ENCODE measurements at regions not wholly inside any gene's neighbourhood (a gene's known extent, or its start where the extent isn't known, plus 50 kb on each side); places are given as distances from the start of the nearest gene placed in this dataset.

DNA sequence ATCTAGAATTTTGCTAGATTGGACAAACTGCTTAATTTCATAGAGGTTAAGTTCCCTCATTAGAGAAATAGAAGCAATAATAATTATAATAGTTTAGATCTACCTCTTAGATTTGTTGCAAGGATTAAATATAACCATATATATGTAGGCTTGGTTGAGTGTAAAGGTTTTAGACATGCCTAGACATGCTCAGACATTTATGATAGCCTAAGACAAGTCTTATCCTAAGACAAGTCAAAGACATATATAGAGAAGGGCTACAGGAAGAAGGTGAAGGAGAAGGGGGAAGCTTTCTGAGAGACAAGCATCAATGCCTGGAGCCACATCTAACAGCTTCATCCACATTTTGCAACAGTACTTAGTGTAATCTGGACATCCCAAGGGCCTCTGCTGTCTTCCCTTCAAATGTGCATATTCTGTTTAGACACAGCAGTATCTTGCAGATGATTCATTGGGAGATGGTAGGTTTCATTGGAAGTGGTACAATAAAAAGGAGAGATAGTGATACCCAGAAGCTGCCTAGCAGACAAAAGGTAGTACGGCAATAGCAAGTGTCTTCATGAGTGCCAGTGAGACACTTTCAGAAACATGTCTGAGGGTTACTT, 146.5 kb downstream of the HGF start:
- POLR2A ChIA-PET, result no interaction called here
- no peak overlapping the region for H3K4me3 Mint-ChIP-seq
- ATAC-seq, result no peak
- peaks cover 0 to 3% (median 0%) of the 10 kb centered on the region in 9 donors for H3K9me3 Mint-ChIP-seq
- no peaks in the 10 kb centered on the region for H3K27me3 Mint-ChIP-seq
- no peak overlapping the region for H3K27ac Mint-ChIP-seq
- no peaks in the 10 kb centered on the region for H3K36me3 Mint-ChIP-seq
- DNase-seq, result no peak
- H3K4me1 Mint-ChIP-seq, result no peaks in the 10 kb centered on the region

DNA sequence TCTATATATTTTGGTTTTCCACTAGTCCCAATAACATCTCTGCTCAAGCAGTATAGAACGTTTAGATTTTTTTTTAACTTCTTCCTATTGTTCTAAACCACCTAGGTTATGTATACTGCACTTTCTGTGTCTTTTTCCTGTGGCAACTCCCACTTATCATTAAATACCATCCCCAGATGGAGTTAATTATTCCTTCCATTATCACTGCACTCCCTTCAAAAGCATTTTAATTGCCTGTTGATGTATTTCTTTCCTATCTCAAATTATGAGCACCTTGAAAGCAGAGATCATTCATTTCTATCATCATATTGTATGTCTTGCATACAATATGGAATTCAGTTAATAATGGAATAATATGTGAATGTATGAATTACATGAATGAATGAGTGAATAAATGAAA, 148.0 kb downstream of the HGF start:
- H3K27ac Mint-ChIP-seq, result no peak overlapping the region
- ATAC-seq, result no peak
- DNase-seq, result no peak
- POLR2A ChIA-PET, result no interaction called here
- H3K4me3 Mint-ChIP-seq, result no peak overlapping the region
- H3K9me3 Mint-ChIP-seq, result peaks cover 0 to 3% (median 0%) of the 10 kb centered on the region in 9 donors
- no peaks in the 10 kb centered on the region for H3K36me3 Mint-ChIP-seq
- H3K27me3 Mint-ChIP-seq, result no peaks in the 10 kb centered on the region
- no peaks in the 10 kb centered on the region for H3K4me1 Mint-ChIP-seq

DNA sequence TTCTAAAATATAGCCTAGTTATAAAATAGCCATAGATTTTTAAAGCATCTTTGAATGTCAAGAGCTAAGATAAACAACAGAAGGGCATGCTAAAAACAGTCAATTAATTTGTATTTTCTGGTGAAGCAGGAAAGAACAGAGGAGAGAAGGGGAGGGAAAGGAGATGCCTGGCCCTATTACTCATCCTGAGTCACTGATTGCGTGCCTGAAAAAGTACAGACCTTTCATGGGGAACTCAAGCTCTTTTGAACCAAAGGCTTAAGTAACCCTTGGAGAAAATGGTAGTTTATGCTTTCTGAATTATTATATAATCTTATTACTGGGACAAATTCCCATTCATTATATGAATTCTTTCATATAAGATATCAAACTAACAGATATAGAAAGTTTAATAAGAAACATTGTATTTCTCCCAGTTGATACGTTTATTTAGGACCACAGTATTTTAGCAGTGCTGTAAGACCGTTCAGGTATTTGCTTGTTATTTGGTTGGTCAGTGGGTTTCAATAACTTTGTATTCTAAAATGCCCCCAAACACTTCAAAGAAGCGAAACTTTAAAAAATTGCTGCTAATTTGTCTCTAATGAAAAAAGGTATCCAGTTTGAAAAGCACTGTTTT, 151.3 kb downstream of the HGF start:
- ATAC-seq (no peak), DNase-seq (no peak)
- no peak overlapping the region for H3K27ac Mint-ChIP-seq
- H3K9me3 Mint-ChIP-seq, result peaks cover 0 to 4% (median 0%) of the 10 kb centered on the region in 9 donors
- POLR2A ChIA-PET, result no interaction called here
- H3K36me3 Mint-ChIP-seq, result no peaks in the 10 kb centered on the region
- H3K4me1 Mint-ChIP-seq, result no peaks in the 10 kb centered on the region
- no peak overlapping the region for H3K4me3 Mint-ChIP-seq
- no peaks in the 10 kb centered on the region for H3K27me3 Mint-ChIP-seq

DNA sequence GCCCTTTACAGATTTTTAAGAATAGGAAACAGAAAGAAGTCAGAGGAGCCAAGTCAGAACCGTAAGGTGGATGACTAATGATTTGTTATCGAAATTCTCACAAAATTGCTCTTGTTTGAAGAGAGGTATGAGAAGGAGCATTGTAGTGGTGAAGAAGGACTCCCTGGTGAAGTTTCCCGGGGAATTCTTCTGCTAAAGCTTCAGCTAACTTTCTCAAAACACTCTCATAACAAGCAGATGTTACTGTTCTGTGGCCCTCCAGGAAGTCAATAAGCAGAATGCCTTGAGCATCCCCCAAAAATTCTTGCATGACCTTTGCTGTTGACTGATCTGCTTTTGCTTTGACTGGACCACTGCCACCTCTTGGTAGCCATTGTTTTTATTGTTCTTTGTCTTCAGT, 152.9 kb downstream of the HGF start:
- ATAC-seq, result no peak
- H3K9me3 Mint-ChIP-seq, result peaks cover 0 to 9% (median 0%) of the 10 kb centered on the region in 9 donors

DNA sequence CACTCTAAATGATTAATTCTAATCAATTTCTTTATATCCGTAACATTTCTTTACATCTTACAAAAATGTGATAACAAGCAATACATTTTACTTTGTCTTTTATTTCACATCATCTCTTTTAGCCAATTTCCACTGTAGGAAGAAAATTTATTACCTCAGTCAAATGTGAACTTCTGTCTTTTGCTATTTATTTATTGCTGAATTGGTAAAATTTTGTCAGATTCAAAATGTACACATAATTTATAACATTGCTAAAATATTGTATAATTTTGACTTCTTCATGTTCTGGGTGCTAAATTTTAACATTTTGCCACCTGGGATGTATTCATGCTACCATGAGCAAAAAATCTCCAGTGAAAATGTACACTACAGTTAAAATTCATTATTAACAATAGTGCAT, 158.0 kb downstream of the HGF start:
- peaks cover 0 to 16% (median 0%) of the 10 kb centered on the region in 9 donors for H3K9me3 Mint-ChIP-seq
- no peaks in the 10 kb centered on the region for H3K27me3 Mint-ChIP-seq
- no peak overlapping the region for H3K4me3 Mint-ChIP-seq
- no peaks in the 10 kb centered on the region for H3K36me3 Mint-ChIP-seq
- ATAC-seq, result no peak
- H3K27ac Mint-ChIP-seq, result no peak overlapping the region
- DNase-seq, result no peak
- no peaks in the 10 kb centered on the region for H3K4me1 Mint-ChIP-seq
- POLR2A ChIA-PET, result no interaction called here

More for the DNA sequence above, 152.9 kb downstream of the HGF start:
- no peak for DNase-seq
- POLR2A ChIA-PET, result no interaction called here
- H3K4me1 Mint-ChIP-seq, result no peaks in the 10 kb centered on the region
- no peak overlapping the region for H3K4me3 Mint-ChIP-seq
- H3K27ac Mint-ChIP-seq, result no peak overlapping the region
- no peaks in the 10 kb centered on the region for H3K36me3 Mint-ChIP-seq
- no peaks in the 10 kb centered on the region for H3K27me3 Mint-ChIP-seq

DNA sequence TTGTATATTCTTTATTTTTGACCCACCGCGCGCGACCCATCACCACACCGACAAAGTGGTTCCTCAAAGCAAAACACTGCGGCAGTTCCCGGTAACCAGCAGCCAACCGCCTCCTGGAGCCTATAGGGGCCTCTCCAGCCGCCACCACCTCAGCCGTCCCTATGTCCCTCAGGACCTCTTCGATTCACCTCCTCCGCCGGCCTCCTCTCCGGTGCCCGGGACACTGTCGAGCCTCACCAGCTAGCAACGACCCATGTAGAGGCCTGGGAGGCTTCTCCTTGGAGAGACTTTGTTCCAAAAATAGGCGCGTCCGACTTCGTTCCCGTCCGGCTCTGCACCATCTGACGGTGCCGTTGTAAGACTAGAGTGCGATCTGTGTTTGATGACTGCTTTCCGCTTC, 158.8 kb downstream of the HGF start:
- Mint-ChIP-seq H3K4me3 (no peak overlapping the region), H3K36me3 (no peaks in the 10 kb centered on the region)

DNA sequence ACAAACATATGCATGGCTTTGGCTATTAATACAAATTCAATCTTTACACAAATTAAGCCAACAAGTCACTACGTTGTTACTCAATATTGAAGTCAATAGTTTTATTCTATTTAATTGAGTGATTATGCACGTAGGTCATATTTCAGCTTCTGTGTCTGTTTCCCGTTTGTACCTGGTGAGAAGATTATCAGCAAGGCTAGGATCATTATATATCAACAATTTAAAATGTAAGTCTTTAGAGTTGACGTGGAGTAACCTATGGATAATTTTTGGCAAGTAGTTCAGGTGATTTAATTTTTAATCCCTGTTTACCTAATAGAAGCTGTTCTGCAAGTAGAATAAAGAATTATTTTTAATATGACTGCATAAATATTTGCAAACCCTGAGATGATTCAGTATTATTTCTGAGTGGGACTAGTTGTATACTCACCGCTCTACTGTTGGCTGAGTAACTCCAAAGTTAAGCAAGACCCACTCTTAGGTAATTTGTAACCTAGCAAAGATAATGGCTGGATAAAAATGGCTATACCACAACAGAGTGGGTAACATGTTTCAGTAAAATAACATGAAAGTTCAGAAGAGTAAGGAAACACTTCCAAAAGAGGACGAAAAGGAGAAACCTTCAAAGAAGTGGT, 161.0 kb downstream of the HGF start:
- H3K27me3 Mint-ChIP-seq, result no peaks in the 10 kb centered on the region
- H3K9me3 Mint-ChIP-seq, result peaks cover 0 to 16% (median 0%) of the 10 kb centered on the region in 9 donors
- H3K4me1 Mint-ChIP-seq, result no peaks in the 10 kb centered on the region
- H3K27ac Mint-ChIP-seq, result no peak overlapping the region
- POLR2A ChIA-PET, result no interaction called here
- DNase-seq, result no peak
- ATAC-seq, result no peak
- no peak overlapping the region for H3K4me3 Mint-ChIP-seq
- no peaks in the 10 kb centered on the region for H3K36me3 Mint-ChIP-seq

More for the DNA sequence above, 158.8 kb downstream of the HGF start:
- Mint-ChIP-seq H3K27ac (no peak overlapping the region), H3K9me3 (peaks cover 0 to 16% (median 0%) of the 10 kb centered on the region in 9 donors), H3K27me3 (no peaks in the 10 kb centered on the region), H3K4me1 (no peaks in the 10 kb centered on the region)
- ATAC-seq, result no peak
- POLR2A ChIA-PET, result no interaction called here
- DNase-seq, result no peak

DNA sequence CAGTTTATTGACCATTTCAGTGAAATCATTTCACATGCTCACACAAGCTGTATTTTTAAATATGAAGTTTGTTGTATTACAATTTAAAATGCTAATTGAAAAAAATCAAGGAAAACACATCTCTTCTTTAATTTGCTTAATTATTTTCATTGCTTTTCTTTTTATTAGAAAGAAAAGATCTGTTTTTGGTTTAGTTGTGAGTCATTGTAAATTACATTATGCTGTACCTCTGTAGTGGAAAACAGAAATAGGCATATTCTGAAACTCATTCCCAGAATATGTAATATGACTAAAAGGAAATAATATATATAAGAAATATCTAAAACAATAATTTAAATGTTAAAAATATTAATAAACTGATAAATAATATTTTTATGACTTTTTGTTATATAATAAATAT, 161.9 kb downstream of the HGF start:
- Mint-ChIP-seq H3K4me3 (no peak overlapping the region), H3K4me1 (no peaks in the 10 kb centered on the region), H3K36me3 (no peaks in the 10 kb centered on the region), H3K27me3 (no peaks in the 10 kb centered on the region), H3K9me3 (peaks cover 0 to 16% (median 0%) of the 10 kb centered on the region in 9 donors), H3K27ac (no peak overlapping the region)
- DNase-seq (no peak), ATAC-seq (no peak)
- POLR2A ChIA-PET, result no interaction called here

DNA sequence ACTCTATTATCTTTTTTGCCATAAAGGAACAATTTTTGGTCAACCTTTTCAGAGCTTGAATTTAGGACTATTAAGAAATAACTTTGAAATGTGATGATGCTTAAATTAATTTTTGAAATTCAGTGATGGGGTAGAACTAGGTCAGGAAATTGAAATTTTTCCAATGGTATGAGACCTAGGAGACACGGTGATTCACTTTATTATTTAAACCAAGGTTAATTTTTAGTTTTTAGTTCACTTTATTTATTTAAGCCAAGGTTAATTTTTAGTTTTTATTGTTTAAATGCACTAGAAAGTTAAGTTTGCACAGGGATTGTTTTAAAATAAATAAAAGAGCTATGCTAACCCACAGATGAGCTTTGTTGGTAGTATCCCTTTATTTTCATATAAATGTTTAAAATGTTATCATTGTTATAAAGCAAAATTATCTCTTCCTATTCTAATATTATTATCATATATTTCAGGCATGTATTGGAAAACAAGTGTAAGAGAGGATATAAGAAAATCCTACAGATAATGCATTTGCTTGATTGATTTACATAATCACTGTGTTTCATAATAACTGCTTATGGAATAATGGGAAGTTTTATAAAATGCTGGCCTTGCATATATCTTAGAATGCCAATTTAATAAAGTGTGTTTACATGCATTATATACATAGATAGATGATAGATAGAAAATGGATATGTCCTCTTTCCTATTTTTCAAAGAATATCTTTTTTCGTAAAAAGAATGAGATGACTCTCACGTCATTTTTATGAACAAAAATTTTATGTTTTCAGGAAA, 163.6 kb downstream of the HGF start:
- no peak for DNase-seq
- POLR2A ChIA-PET, result no interaction called here
- Mint-ChIP-seq H3K9me3 (peaks cover 0 to 5% (median 0%) of the 10 kb centered on the region in 9 donors), H3K4me1 (no peaks in the 10 kb centered on the region), H3K36me3 (no peaks in the 10 kb centered on the region), H3K27me3 (no peaks in the 10 kb centered on the region), H3K27ac (no peak overlapping the region), H3K4me3 (no peak overlapping the region)
- ATAC-seq, result no peak

DNA sequence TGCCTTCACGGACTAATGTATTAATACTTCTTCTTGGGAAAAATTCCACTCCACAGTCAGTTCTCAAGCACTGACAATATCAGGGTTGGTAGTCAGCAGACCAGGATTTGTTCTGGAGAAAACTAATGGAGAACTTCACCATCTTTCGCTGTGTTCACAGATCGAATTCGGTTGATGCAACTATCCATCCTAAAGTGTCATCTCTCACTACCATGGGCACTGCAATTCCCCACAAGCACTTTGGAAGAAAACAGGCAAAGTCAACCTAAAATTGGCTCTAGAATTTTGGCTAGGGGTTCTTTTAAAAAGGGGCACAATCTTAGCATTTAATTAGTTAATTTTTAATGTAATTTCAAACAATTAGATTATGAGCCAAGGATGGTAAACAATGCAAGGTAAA, 164.4 kb downstream of the HGF start:
- ATAC-seq, result no peak
- peaks cover 0 to 5% (median 0%) of the 10 kb centered on the region in 9 donors for H3K9me3 Mint-ChIP-seq

DNA sequence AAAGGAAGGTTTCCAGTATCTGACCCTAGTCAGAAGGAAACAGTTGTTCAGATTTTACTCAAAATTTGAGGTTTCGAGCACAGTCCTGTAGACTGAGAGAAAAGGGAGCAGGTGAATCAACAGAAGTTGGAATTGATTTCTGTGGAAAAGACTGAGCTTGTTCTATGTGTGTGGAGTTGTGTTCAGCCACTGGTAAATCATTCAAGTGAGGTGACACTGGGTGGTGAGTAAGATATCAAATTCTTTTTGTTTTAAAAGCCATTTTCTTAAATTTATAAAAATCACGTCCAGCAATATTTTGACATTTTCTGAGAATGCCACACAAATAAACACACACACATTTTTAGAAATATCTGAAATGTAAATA, 165.1 kb downstream of the HGF start:
- H3K36me3 Mint-ChIP-seq, result no peaks in the 10 kb centered on the region
- no peak for DNase-seq
- H3K9me3 Mint-ChIP-seq, result peaks cover 0 to 6% (median 0%) of the 10 kb centered on the region in 9 donors
- no peaks in the 10 kb centered on the region for H3K4me1 Mint-ChIP-seq
- H3K27ac Mint-ChIP-seq, result no peak overlapping the region
- POLR2A ChIA-PET, result no interaction called here
- peaks cover 0 to 3% (median 0%) of the 10 kb centered on the region in 5 donors for H3K27me3 Mint-ChIP-seq
- H3K4me3 Mint-ChIP-seq, result no peak overlapping the region
- no peak for ATAC-seq

More for the DNA sequence above, 164.4 kb downstream of the HGF start:
- no peak overlapping the region for H3K27ac Mint-ChIP-seq
- DNase-seq, result no peak
- peaks cover 0 to under 1% (median 0%) of the 10 kb centered on the region in 5 donors for H3K27me3 Mint-ChIP-seq
- no peaks in the 10 kb centered on the region for H3K4me1 Mint-ChIP-seq
- H3K4me3 Mint-ChIP-seq, result no peak overlapping the region
- no peaks in the 10 kb centered on the region for H3K36me3 Mint-ChIP-seq
- POLR2A ChIA-PET, result no interaction called here

DNA sequence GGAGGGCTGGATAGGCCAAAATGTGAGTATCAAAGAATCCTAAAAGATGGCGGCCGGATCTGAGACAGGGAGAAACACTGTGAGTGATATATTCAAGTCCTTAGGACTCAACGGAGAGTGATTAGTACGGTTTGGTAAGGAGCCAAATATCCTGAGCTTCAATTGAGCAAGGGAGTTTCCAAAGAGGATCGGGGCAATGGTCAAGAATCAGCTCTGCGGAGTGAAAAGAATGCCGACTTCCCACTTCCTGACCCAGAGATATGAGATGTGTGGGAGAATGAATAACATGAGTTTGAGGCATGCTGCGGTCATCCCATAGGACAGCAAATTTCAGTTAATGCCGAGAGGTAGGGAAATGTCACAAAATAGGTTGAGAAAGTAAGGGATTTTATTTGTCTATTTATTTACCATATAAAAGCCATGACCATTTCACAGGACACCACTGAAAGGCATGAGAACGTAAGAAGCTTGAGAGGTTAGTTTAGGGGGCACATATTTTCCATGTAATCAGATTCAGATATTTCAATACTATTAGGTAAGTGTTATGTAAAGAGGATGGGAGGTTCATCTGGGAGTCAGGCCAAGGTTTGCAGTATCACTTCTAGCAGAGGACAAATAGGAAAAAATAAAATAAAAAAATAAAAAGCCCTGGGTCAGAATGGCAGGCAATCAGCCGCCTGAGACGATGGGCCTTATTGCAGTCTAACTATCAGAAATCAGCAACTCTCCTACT, 165.6 kb downstream of the HGF start:
- no peak for DNase-seq
- POLR2A ChIA-PET, result no interaction called here
- no peak overlapping the region for H3K27ac Mint-ChIP-seq

More for the DNA sequence above, 165.6 kb downstream of the HGF start:
- H3K4me1 Mint-ChIP-seq, result no peaks in the 10 kb centered on the region
- ATAC-seq, result no peak
- H3K36me3 Mint-ChIP-seq, result no peaks in the 10 kb centered on the region
- no peak overlapping the region for H3K4me3 Mint-ChIP-seq
- H3K27me3 Mint-ChIP-seq, result peaks cover 0 to 3% (median 0%) of the 10 kb centered on the region in 5 donors
- H3K9me3 Mint-ChIP-seq, result peaks cover 0 to 6% (median 0%) of the 10 kb centered on the region in 9 donors
